ENCODE measurements at regions not wholly inside any gene's neighbourhood (a gene's known extent, or its start where the extent isn't known, plus 50 kb on each side); places are given as distances from the start of the nearest gene placed in this dataset.

DNA sequence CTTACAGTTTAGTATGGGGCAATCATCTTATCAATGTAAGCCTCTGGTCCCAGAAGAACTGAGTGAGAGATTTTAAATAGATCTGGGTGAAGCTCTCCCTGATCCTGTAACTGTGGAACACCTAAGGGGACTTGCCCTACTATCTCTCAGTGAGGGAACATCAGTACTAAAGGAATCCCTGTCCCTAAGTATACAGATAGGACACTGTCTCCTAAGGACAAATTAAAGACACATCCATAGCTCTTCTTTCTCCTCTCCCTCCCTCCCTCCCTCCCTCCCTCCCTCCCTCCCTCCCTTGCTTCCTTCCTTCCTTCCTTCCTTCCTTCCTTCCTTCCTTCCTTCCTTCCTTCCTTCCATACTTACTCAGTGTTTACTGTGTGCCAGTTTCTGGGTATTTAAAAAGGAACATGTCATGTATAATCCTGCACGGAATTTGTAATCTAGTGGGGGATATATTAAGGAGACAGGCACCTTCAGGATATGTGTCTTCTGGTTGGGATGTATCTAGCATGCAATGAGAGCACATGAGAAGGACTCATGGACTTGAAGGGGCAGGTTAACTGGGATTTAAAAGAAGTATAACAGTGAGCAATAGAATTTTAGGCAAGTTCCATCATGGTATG is 222.2 kb upstream of the ATP5MC3 start:
- no peak overlapping the region for H3K4me3 ChIP-seq (replicated peaks; ENCODE audit: insufficient read depth, low read length)
- DNase-seq (ENCODE audit: low read depth in 1 of 2, low spot score in 1 of 2): no peak
- no peaks in the 10 kb centered on the region for H3K27me3 ChIP-seq (ENCODE audit: insufficient read depth, poor library complexity, severe bottlenecking)
- H3K27ac ChIP-seq (replicated peaks): no peak overlapping the region
- TF ChIP-seq POLR2AphosphoS5 (IDR thresholded peaks at IDR 0.05; ENCODE audit: low read depth) (no peak), GABPA (IDR thresholded peaks at IDR 0.05; ENCODE audit: low read depth) (no peak), SPI1 (IDR thresholded peaks at IDR 0.05; ENCODE audit: borderline replicate concordance, low read depth) (no peak)
- TF ChIP-seq, protein P1, sequence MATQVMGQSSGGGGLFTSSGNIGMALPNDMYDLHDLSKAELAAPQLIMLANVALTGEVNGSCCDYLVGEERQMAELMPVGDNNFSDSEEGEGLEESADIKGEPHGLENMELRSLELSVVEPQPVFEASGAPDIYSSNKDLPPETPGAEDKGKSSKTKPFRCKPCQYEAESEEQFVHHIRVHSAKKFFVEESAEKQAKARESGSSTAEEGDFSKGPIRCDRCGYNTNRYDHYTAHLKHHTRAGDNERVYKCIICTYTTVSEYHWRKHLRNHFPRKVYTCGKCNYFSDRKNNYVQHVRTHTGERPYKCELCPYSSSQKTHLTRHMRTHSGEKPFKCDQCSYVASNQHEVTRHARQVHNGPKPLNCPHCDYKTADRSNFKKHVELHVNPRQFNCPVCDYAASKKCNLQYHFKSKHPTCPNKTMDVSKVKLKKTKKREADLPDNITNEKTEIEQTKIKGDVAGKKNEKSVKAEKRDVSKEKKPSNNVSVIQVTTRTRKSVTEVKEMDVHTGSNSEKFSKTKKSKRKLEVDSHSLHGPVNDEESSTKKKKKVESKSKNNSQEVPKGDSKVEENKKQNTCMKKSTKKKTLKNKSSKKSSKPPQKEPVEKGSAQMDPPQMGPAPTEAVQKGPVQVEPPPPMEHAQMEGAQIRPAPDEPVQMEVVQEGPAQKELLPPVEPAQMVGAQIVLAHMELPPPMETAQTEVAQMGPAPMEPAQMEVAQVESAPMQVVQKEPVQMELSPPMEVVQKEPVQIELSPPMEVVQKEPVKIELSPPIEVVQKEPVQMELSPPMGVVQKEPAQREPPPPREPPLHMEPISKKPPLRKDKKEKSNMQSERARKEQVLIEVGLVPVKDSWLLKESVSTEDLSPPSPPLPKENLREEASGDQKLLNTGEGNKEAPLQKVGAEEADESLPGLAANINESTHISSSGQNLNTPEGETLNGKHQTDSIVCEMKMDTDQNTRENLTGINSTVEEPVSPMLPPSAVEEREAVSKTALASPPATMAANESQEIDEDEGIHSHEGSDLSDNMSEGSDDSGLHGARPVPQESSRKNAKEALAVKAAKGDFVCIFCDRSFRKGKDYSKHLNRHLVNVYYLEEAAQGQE (IDR thresholded peaks at IDR 0.05; ENCODE audit: insufficient replicate concordance, low read depth): no peak
- TF ChIP-seq, protein P2, sequence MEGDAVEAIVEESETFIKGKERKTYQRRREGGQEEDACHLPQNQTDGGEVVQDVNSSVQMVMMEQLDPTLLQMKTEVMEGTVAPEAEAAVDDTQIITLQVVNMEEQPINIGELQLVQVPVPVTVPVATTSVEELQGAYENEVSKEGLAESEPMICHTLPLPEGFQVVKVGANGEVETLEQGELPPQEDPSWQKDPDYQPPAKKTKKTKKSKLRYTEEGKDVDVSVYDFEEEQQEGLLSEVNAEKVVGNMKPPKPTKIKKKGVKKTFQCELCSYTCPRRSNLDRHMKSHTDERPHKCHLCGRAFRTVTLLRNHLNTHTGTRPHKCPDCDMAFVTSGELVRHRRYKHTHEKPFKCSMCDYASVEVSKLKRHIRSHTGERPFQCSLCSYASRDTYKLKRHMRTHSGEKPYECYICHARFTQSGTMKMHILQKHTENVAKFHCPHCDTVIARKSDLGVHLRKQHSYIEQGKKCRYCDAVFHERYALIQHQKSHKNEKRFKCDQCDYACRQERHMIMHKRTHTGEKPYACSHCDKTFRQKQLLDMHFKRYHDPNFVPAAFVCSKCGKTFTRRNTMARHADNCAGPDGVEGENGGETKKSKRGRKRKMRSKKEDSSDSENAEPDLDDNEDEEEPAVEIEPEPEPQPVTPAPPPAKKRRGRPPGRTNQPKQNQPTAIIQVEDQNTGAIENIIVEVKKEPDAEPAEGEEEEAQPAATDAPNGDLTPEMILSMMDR (IDR thresholded peaks at IDR 0.05; ENCODE audit: insufficient read depth, low read length): no peak

DNA sequence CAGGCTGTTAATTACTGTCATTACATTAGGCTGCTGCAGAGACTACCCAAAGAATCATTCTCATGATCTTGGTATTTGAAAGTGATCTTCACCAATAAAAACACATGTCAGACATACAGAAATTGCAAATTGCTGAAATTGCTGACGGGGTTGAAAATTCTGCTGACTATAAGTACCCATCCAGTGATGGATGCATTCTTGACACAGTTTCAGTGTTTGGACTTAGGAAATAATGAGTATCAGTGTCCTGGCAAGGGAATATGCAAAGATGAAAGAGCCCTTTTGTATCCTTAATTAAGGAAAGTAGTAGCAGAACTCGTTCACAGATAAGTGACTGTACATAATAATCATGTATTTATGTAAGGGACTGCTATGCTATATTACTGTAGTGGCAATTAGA is 221.1 kb upstream of the ATP5MC3 start:
- Histone ChIP-seq H3K27me3 (ENCODE audit: insufficient read depth, poor library complexity, severe bottlenecking) (no peaks in the 10 kb centered on the region), H3K4me3 (replicated peaks; ENCODE audit: insufficient read depth, low read length) (no peak overlapping the region), H3K27ac (replicated peaks) (no peak overlapping the region)
- DNase-seq (ENCODE audit: low read depth in 1 of 2, low spot score in 1 of 2): no peak
- TF ChIP-seq, protein P1 (IDR thresholded peaks at IDR 0.05; ENCODE audit: insufficient replicate concordance, low read depth): no peak
- no peak for TF ChIP-seq SPI1 (IDR thresholded peaks at IDR 0.05; ENCODE audit: borderline replicate concordance, low read depth)

DNA sequence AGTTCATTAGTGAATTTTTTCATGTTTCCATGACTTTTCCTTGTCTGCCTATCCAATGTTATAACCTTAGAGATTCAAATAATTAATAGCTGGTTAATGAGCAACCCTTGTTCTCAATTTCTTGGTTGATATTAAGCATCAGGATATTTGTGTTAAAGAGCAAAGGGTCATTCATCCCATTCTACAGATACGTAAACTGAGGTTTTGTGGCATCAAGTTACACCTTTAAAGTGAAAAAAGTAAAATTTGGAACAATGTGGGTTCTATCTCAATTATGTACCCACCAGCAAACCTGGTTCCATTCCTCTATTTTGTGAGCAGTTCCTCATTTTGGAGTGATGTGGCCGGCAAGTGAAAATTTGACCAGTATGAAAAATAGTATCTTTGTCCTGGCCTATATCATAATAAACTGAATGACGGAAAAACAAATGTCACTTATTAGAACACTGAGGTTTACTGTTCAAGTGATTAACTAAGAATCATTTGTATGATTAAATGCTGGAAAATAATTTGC is 220.5 kb upstream of the ATP5MC3 start:
- DNase-seq (ENCODE audit: low read depth in 1 of 2, low spot score in 1 of 2): no peak
- TF ChIP-seq SPI1 (IDR thresholded peaks at IDR 0.05; ENCODE audit: borderline replicate concordance, low read depth): peak; percentile 83
- TF ChIP-seq GABPA (IDR thresholded peaks at IDR 0.05; ENCODE audit: low read depth): no peak
- TF ChIP-seq POLR2AphosphoS5 (IDR thresholded peaks at IDR 0.05; ENCODE audit: low read depth): no peak
- Histone ChIP-seq H3K4me3 (replicated peaks; ENCODE audit: insufficient read depth, low read length) (no peak overlapping the region), H3K27ac (replicated peaks) (no peak overlapping the region), H3K27me3 (ENCODE audit: insufficient read depth, poor library complexity, severe bottlenecking) (no peaks in the 10 kb centered on the region)

DNA sequence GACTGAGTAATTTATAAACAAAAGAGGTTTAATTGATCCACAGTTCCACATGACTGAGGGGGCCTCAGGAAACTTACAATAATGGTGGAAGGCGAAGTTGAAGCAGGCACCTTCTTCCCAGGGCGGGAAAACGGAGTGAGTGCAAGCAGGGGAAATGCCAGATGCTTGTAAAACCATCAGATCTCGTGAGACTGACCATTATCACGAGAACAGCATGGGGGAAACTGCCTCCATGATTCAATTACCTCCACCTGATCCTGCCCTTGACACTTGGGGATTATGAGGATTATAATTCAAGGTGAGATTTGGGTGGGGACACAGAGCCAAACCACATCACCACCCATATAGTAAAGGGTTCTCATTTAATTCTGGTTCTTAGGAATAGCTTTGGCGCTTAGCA is 219.5 kb upstream of the ATP5MC3 start:
- Histone ChIP-seq H3K27ac (replicated peaks) (no peak overlapping the region), H3K4me3 (replicated peaks; ENCODE audit: insufficient read depth, low read length) (no peak overlapping the region), H3K27me3 (ENCODE audit: insufficient read depth, poor library complexity, severe bottlenecking) (no peaks in the 10 kb centered on the region)
- no peak for DNase-seq (ENCODE audit: low read depth in 1 of 2, low spot score in 1 of 2)
- no peak for TF ChIP-seq SPI1 (IDR thresholded peaks at IDR 0.05; ENCODE audit: borderline replicate concordance, low read depth)
- no peak for TF ChIP-seq POLR2AphosphoS5 (IDR thresholded peaks at IDR 0.05; ENCODE audit: low read depth)
- TF ChIP-seq, protein P2 (IDR thresholded peaks at IDR 0.05; ENCODE audit: insufficient read depth, low read length): no peak
- TF ChIP-seq, protein P1 (IDR thresholded peaks at IDR 0.05; ENCODE audit: insufficient replicate concordance, low read depth): no peak
- TF ChIP-seq GABPA (IDR thresholded peaks at IDR 0.05; ENCODE audit: low read depth): no peak

All from HL-60 (cell line).